IPS-15b (cell line): ENCODE measurements at regions not wholly inside any gene's neighbourhood (a gene's known extent, or its start where the extent isn't known, plus 50 kb on each side); places are given as distances from the start of the nearest gene placed in this dataset.

Experiments
- H3K27me3 ChIP-seq: one replicate; pipeline ENCODE4 v1.6.1; 2013; ENCODE audit warnings: low read length; ENCODE audit not compliant: control insufficient read depth, insufficient read depth
- H3K36me3 ChIP-seq: one replicate; pipeline ENCODE4 v1.6.1; 2013; ENCODE audit warnings: low read length; ENCODE audit not compliant: control insufficient read depth, insufficient read depth
- H3K4me1 ChIP-seq: one replicate; pipeline ENCODE4 v1.6.1; 2013; ENCODE audit warnings: mild to moderate bottlenecking, low read length; ENCODE audit not compliant: control insufficient read depth, insufficient read depth
- H3K4me3 ChIP-seq: one replicate; pipeline ENCODE4 v1.5.1; 2013; ENCODE audit warnings: low read depth, low read length
- H3K9ac ChIP-seq: one replicate; pipeline ENCODE4 v1.6.1; 2013; ENCODE audit warnings: low read depth, mild to moderate bottlenecking, low read length
- H3K9me3 ChIP-seq: one replicate; pipeline ENCODE4 v1.6.1; 2013; ENCODE audit warnings: mild to moderate bottlenecking, low read length; ENCODE audit not compliant: control insufficient read depth, insufficient read depth

DNA sequence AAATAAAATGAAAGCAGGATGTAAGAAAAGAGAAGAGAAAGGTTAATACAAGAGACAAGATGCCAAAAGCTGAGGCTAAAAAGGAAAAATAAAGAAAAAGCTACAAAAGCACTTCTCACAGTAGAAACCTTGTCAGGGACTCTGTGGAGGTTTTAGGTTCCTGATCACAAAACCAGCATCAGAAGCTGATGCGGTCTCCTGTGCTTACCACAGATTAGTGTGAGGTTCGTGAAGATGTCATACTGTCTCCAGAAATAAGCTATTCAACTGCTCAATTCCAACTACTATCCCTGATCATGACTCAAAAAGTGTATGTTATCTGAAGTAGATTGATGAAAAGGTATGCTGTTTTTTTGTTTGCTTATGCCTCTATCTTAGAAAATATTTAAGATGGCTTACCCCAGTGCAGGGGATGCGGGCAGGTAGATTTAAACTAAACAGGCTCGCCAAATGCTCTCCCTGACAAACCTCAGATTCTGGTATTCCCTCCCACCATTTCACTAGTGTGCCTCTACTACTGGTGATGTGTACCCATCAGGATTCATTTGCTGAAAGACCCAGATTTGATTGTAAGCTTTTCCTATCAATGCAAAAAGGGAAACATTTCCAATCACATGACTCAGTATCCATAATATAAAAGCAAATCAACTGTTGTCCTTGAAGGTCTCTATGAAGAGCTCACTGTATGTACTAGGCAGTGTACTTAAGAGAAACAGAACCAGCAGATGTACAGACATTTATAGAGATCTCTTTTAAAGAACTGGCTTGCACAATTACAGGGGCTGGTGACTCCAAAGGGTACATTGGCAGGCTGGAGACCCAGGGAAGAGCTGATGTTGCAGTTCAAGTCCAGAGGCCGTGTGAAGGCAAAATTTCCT, 169.5 kb upstream of the FOXN3 start:
- no peaks in the 10 kb centered on the region for H3K36me3 ChIP-seq

GRCh38 chr14:89578156-89578555, 161.1 kb upstream of the FOXN3 start:
- no peak overlapping the region for H3K4me3 ChIP-seq
- H3K9me3 ChIP-seq, result no peaks in the 10 kb centered on the region
- H3K27me3 ChIP-seq, result no peaks in the 10 kb centered on the region
- H3K4me1 ChIP-seq, result peaks cover 38% of the 10 kb centered on the region
- peaks cover 7% of the 10 kb centered on the region for H3K36me3 ChIP-seq
- no peak overlapping the region for H3K9ac ChIP-seq

More for the DNA sequence above, 169.5 kb upstream of the FOXN3 start:
- H3K4me3 ChIP-seq, result no peak overlapping the region
- no peaks in the 10 kb centered on the region for H3K27me3 ChIP-seq
- H3K9me3 ChIP-seq, result no peaks in the 10 kb centered on the region
- no peak overlapping the region for H3K9ac ChIP-seq
- peaks cover 35% of the 10 kb centered on the region for H3K4me1 ChIP-seq

DNA sequence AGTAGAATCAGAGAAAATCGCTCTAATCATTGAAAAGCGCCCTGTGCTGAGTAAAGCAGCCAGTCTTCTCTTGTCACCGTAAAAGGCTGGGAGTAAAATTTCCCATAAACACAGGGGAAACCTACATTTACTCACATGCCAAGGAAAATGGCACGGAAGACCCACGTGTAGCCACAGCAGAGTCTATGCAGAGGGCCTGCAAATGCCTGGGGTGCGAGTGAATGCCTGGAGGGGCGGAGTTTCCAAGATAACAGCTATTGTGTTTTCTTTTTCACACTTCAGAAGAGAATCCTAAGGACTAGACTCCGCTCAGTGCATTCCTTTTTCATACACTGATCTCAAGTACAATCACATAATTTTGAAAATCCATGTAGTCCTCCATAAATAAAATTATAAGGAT, 159.9 kb upstream of the FOXN3 start:
- Histone ChIP-seq H3K4me1 (peaks cover 38% of the 10 kb centered on the region), H3K9ac (no peak overlapping the region), H3K4me3 (peak overlapping the region; percentile 14), H3K27me3 (no peaks in the 10 kb centered on the region), H3K36me3 (peaks cover 7% of the 10 kb centered on the region), H3K9me3 (no peaks in the 10 kb centered on the region)

DNA sequence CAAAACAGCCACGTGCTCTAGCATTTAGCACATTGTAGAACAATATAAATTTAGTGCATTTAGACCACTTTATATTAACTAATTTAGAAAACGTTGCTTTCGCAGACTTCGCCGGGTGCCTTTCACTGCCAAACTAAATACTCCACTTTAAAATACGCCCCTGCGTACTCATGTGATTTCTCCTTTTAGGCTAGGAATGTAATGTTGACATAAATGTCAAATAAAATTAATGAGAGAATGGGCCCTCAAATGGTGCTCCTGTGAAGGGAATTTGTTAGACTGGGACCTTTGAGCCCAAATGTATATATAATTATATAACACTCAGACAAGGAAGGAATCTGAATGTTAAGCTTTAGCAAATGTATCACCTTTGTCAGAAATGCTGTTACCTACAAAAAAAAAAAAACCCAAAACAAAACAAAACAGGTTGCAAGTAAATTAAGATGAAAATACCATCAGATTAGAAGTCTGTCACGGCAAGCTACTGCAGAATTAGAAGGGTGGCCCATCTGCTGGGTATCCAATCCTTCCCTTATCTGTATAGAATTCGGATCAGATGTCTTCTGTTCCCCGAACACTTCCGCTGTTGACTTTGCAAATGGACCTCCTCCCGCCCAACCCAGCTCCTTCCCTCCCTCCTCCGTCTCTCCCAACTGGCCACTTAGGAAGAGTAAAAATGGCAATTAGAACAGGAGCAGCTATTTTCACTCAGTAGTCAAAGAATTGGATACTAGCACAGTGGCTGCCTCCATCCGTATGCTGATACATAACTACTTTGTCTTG, 159.3 kb upstream of the FOXN3 start:
- H3K4me3 ChIP-seq, result peak overlapping the region; percentile 14
- no peak overlapping the region for H3K9ac ChIP-seq
- no peaks in the 10 kb centered on the region for H3K9me3 ChIP-seq
- no peaks in the 10 kb centered on the region for H3K27me3 ChIP-seq
- peaks cover 38% of the 10 kb centered on the region for H3K4me1 ChIP-seq
- peaks cover 6% of the 10 kb centered on the region for H3K36me3 ChIP-seq

GRCh38 chr14:89575386-89576061, 158.5 kb upstream of the FOXN3 start:
- Histone ChIP-seq H3K4me1 (peaks cover 38% of the 10 kb centered on the region), H3K36me3 (no peaks in the 10 kb centered on the region)

DNA sequence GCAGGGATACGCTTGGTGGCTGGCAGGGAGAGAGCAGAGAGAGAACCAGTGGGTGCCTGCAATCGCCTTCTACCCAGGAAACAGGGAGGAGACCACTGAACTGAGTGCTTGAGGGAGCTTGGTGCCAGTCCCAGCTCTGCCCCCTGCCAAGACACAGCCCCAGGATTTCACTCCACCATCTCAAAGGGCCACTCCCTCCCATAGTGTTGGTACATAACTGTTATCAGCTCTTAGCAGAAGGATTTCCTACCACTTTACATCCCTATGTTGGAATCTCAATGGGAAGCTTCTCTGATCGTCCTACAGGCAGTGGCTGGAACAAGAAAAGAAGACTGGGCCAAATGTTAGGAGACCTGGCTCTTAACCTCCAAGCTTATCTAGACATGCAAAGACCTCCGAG, 157.4 kb upstream of the FOXN3 start:
- Histone ChIP-seq H3K9me3 (no peaks in the 10 kb centered on the region), H3K27me3 (no peaks in the 10 kb centered on the region), H3K36me3 (no peaks in the 10 kb centered on the region), H3K9ac (no peak overlapping the region), H3K4me1 (peaks cover 38% of the 10 kb centered on the region), H3K4me3 (no peak overlapping the region)

More at GRCh38 chr14:89575386-89576061, 158.5 kb upstream of the FOXN3 start:
- H3K4me3 ChIP-seq, result no peak overlapping the region
- no peaks in the 10 kb centered on the region for H3K9me3 ChIP-seq
- no peak overlapping the region for H3K9ac ChIP-seq
- H3K27me3 ChIP-seq, result no peaks in the 10 kb centered on the region

DNA sequence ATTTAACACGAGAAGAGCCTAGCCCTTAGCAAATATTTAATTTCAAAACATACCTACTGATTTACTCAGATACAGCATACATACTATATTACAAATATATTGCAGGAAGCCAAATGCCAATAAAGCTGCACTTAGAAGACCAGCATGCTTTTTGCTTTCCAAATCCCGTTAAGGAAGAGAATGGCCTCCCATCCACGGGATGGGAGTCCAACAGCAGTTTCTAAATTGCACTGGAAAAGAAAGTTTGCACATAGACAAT, 156.3 kb upstream of the FOXN3 start:
- no peak overlapping the region for H3K4me3 ChIP-seq
- H3K36me3 ChIP-seq, result no peaks in the 10 kb centered on the region
- peaks cover 38% of the 10 kb centered on the region for H3K4me1 ChIP-seq
- no peak overlapping the region for H3K9ac ChIP-seq
- no peaks in the 10 kb centered on the region for H3K9me3 ChIP-seq
- no peaks in the 10 kb centered on the region for H3K27me3 ChIP-seq

- peaks cover 33% of the 10 kb centered on the region for H3K4me1 ChIP-seq
Measured at GRCh38 chr14:89572596-89573398, 155.8 kb upstream of the FOXN3 start.

DNA sequence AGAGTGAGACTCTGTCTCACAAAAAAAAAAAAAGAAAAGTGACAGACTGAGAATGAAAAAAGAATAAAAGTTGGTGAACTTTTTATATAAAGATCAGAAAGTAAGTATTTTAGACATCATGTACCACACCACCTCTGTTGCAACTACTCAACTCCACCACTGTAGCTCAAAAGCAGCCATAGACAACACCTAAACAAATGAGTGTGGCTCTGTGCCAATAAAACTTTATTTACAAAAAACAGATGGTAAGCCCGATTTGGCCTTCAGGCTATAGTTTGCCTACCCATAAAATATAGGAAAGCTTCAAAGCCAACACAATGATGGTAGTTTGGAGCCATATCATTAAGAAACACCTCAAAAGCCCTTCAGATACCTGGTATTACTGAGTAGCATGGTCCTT, 154.5 kb upstream of the FOXN3 start:
- H3K9ac ChIP-seq, result no peak overlapping the region
- H3K36me3 ChIP-seq, result no peaks in the 10 kb centered on the region
- no peaks in the 10 kb centered on the region for H3K27me3 ChIP-seq
- no peak overlapping the region for H3K4me3 ChIP-seq
- peaks cover 25% of the 10 kb centered on the region for H3K4me1 ChIP-seq
- H3K9me3 ChIP-seq, result no peaks in the 10 kb centered on the region

More at GRCh38 chr14:89572596-89573398, 155.8 kb upstream of the FOXN3 start:
- Histone ChIP-seq H3K9ac (no peak overlapping the region), H3K27me3 (no peaks in the 10 kb centered on the region), H3K36me3 (no peaks in the 10 kb centered on the region), H3K9me3 (no peaks in the 10 kb centered on the region), H3K4me3 (no peak overlapping the region)

DNA sequence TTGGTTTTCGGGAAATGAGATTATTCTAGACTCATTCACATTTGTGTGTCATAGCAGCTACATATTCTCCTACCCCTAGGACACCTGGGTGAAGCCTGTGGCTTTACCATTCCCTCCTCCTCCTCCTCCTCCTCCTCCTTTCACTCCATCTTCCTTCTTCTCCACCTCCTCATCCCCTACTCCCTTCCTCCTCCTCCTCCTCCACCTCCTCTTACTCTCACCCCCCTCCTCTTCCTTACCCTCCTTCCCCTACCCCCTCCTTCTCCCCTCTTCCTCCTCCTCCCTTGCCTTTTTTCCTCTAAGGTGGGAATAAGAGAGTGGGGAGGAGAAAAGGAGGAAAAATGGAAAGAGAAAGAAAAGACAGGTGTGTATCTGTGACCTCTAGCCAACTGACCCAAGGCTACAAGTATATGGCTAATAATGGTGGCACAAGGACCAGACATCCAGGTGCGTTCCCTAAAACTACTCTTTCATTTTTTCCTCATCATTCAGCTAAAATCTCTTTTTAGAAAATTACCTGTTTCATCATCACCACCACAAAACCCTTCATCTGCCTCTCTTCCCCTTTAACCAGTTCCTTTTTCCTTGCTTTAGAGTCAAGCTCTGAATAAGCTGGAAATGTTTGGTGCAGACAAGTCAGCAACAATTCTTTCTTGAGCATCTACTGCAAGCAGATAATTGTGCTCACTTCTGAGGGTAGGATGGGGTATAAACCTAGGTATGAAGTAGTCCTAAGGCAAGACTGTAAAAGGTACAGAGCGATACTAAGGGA, 149.8 kb upstream of the FOXN3 start:
- Histone ChIP-seq H3K36me3 (no peaks in the 10 kb centered on the region), H3K9me3 (no peaks in the 10 kb centered on the region), H3K9ac (no peak overlapping the region), H3K4me1 (peaks cover 7% of the 10 kb centered on the region), H3K4me3 (no peak overlapping the region), H3K27me3 (no peaks in the 10 kb centered on the region)

DNA sequence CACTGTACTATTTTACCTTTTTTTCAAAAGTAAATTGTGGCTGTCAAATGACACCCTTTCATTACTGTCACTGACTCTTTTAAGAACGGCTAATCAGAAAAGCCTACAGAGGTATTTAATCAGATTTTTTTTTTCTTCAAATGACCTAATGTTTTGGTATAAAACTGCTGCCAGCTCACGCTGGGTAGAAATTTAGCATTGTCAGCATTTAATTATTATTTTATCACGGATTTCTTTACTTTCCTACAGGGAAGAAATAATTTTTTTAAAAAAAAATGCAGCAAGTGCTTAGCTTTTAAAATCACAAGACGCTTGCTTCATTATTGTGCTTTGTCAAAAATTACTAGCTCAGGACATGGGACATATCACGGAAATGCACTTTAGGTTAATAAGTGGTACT, 149.1 kb upstream of the FOXN3 start:
- Histone ChIP-seq H3K4me1 (peaks cover 7% of the 10 kb centered on the region), H3K4me3 (no peak overlapping the region), H3K9me3 (no peaks in the 10 kb centered on the region), H3K36me3 (no peaks in the 10 kb centered on the region), H3K9ac (no peak overlapping the region), H3K27me3 (no peaks in the 10 kb centered on the region)
